ENCODE measurements at regions not wholly inside any gene's neighbourhood (a gene's known extent, or its start where the extent isn't known, plus 50 kb on each side); places are given as distances from the start of the nearest gene placed in this dataset.

- TF ChIP-seq, protein P1, sequence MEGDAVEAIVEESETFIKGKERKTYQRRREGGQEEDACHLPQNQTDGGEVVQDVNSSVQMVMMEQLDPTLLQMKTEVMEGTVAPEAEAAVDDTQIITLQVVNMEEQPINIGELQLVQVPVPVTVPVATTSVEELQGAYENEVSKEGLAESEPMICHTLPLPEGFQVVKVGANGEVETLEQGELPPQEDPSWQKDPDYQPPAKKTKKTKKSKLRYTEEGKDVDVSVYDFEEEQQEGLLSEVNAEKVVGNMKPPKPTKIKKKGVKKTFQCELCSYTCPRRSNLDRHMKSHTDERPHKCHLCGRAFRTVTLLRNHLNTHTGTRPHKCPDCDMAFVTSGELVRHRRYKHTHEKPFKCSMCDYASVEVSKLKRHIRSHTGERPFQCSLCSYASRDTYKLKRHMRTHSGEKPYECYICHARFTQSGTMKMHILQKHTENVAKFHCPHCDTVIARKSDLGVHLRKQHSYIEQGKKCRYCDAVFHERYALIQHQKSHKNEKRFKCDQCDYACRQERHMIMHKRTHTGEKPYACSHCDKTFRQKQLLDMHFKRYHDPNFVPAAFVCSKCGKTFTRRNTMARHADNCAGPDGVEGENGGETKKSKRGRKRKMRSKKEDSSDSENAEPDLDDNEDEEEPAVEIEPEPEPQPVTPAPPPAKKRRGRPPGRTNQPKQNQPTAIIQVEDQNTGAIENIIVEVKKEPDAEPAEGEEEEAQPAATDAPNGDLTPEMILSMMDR (conservative IDR thresholded peaks at IDR 0.05 in 1 of 2, IDR thresholded peaks at IDR 0.05 in 1 of 2; ENCODE audit: extremely low read depth in 1 of 2, insufficient read depth in 1 of 2, low read depth in 1 of 2, low read length in 2 of 2) = no peak
- no peak for TF ChIP-seq EZH2 (IDR thresholded peaks at IDR 0.05; ENCODE audit: borderline replicate concordance, low read length)
These were observed 1344.4 kb upstream of the CELF4 start for GRCh38 chr18:38909972-38910371.
